ENCODE measurements at regions not wholly inside any gene's neighbourhood (a gene's known extent, or its start where the extent isn't known, plus 50 kb on each side); places are given as distances from the start of the nearest gene placed in this dataset.

GRCh38 chr6:40210628-40211056 is 276.4 kb upstream of the MOCS1 start:
- Mint-ChIP-seq H3K27ac (no peak overlapping the region), H3K4me1 (no peaks in the 10 kb centered on the region), H3K36me3 (ENCODE audit: low read depth) (no peaks in the 10 kb centered on the region), H3K4me3 (no peak overlapping the region), H3K9me3 (no peaks in the 10 kb centered on the region), H3K27me3 (peaks cover 10% of the 10 kb centered on the region)
- CTCF ChIA-PET: no interaction called here
- ATAC-seq (ENCODE audit: low read depth): no peak
- DNase-seq: no peak
- intact Hi-C loops (cut with micrococcal nuclease): no loop called here
- POLR2A ChIA-PET: no interaction called here
- TF ChIP-seq CTCF (IDR thresholded peaks at IDR 0.05): no peak

GRCh38 chr6:40205801-40206200 is 271.5 kb upstream of the MOCS1 start:
- ChIA-PET POLR2A (no interaction called here), CTCF (no interaction called here)
- ATAC-seq (ENCODE audit: low read depth) (no peak), DNase-seq (no peak)
- TF ChIP-seq CTCF (IDR thresholded peaks at IDR 0.05): no peak
- no peaks in the 10 kb centered on the region for H3K36me3 Mint-ChIP-seq (ENCODE audit: low read depth)
- H3K9me3 Mint-ChIP-seq: peaks cover 13% of the 10 kb centered on the region
- intact Hi-C loops (cut with micrococcal nuclease): no loop called here
- H3K27me3 Mint-ChIP-seq: peaks cover 8% of the 10 kb centered on the region
- H3K4me3 Mint-ChIP-seq: no peak overlapping the region
- no peak overlapping the region for H3K27ac Mint-ChIP-seq
- H3K4me1 Mint-ChIP-seq: no peaks in the 10 kb centered on the region

- Mint-ChIP-seq H3K27ac (no peak overlapping the region), H3K4me3 (no peak overlapping the region), H3K27me3 (peaks cover 8% of the 10 kb centered on the region), H3K9me3 (peaks cover 13% of the 10 kb centered on the region), H3K4me1 (no peaks in the 10 kb centered on the region), H3K36me3 (ENCODE audit: low read depth) (no peaks in the 10 kb centered on the region)
- no peak for TF ChIP-seq CTCF (IDR thresholded peaks at IDR 0.05)
- CTCF ChIA-PET: no interaction called here
- ATAC-seq (ENCODE audit: low read depth) (no peak), DNase-seq (no peak)
- intact Hi-C loops (cut with micrococcal nuclease): no loop called here
- POLR2A ChIA-PET: no interaction called here
Observed at GRCh38 chr6:40205004-40205403, 270.7 kb upstream of the MOCS1 start.

GRCh38 chr6:40197371-40197770 is 263.1 kb upstream of the MOCS1 start:
- no peak for DNase-seq
- intact Hi-C loops (cut with micrococcal nuclease): no loop called here
- CTCF ChIA-PET: no interaction called here
- H3K27me3 Mint-ChIP-seq: no peaks in the 10 kb centered on the region
- no peak overlapping the region for H3K27ac Mint-ChIP-seq
- no peak overlapping the region for H3K4me3 Mint-ChIP-seq
- no peaks in the 10 kb centered on the region for H3K36me3 Mint-ChIP-seq (ENCODE audit: low read depth)
- TF ChIP-seq CTCF (IDR thresholded peaks at IDR 0.05): no peak
- no peaks in the 10 kb centered on the region for H3K4me1 Mint-ChIP-seq
- POLR2A ChIA-PET: no interaction called here
- peaks cover 3% of the 10 kb centered on the region for H3K9me3 Mint-ChIP-seq
- no peak for ATAC-seq (ENCODE audit: low read depth)

- intact Hi-C loops (cut with micrococcal nuclease): no loop called here
- no peaks in the 10 kb centered on the region for H3K36me3 Mint-ChIP-seq (ENCODE audit: low read depth)
- no peaks in the 10 kb centered on the region for H3K27me3 Mint-ChIP-seq
- TF ChIP-seq CTCF (IDR thresholded peaks at IDR 0.05): no peak
- DNase-seq (no peak), ATAC-seq (ENCODE audit: low read depth) (no peak)
- POLR2A ChIA-PET: no interaction called here
- no peaks in the 10 kb centered on the region for H3K4me1 Mint-ChIP-seq
- no peaks in the 10 kb centered on the region for H3K9me3 Mint-ChIP-seq
- CTCF ChIA-PET: no interaction called here
- no peak overlapping the region for H3K4me3 Mint-ChIP-seq
- no peak overlapping the region for H3K27ac Mint-ChIP-seq
Observed at GRCh38 chr6:40196135-40196518, 261.9 kb upstream of the MOCS1 start.

Measured in activated B cell treated with CpG ODN at 0.5 μM for 24 hours (primary cell).